ENCODE measurements at regions not wholly inside any gene's neighbourhood (a gene's known extent, or its start where the extent isn't known, plus 50 kb on each side); places are given as distances from the start of the nearest gene placed in this dataset.
"Not testable (repeated sequence)": the region's sequence is repeated elsewhere in the genome, so short reads cannot be mapped to it uniquely, and the experiment has no call there.

- H3K4me1 ChIP-seq (ENCODE audit: control insufficient read depth, extremely low read depth, insufficient read depth, low read length) = peaks cover 18% of the 10 kb centered on the region
- H3K27me3 ChIP-seq (ENCODE audit: control insufficient read depth in 2 of 2, insufficient read depth in 2 of 2, low read length in 2 of 2); BruUV-seq (replicated peaks); H3K79me2 ChIP-seq (ENCODE audit: control insufficient read depth, insufficient read depth, low read length); H3K9ac ChIP-seq (replicated peaks; ENCODE audit: extremely low read depth, insufficient read depth, low read length); DNase-seq (ENCODE audit: low read depth, low spot score); H3K4me2 ChIP-seq (ENCODE audit: insufficient read depth, low read length); FAIRE-seq; H3K4me3 ChIP-seq (replicated peaks in 1 of 3; ENCODE audit: insufficient read depth in 1 of 3, low read depth in 1 of 3, low read length in 3 of 3); H4K20me1 ChIP-seq (replicated peaks; ENCODE audit: control insufficient read depth, extremely low read depth, insufficient read depth, low read length); H3K36me3 ChIP-seq (ENCODE audit: control insufficient read depth in 2 of 2, extremely low read depth in 1 of 2, insufficient read depth in 2 of 2, low read length in 2 of 2); H2AFZ ChIP-seq (ENCODE audit: low read depth, low read length); H3K9me3 ChIP-seq (replicated peaks; ENCODE audit: control insufficient read depth, insufficient read depth, low read length); H3K9me1 ChIP-seq (replicated peaks; ENCODE audit: control insufficient read depth, extremely low read depth, insufficient read depth, low read length); dilution Hi-C loops (cut with MboI; ENCODE audit: extremely low pct_ligation_motif_present, low sequenced_read_pairs); intact Hi-C loops (cut with micrococcal nuclease); H3K27ac ChIP-seq (ENCODE audit: insufficient read depth, low read depth, low read length): not testable (repeated sequence)
- ChIA-PET POLR2A (interaction anchor here (1.0 kb wide), 1 partner anchor 16 kb away, joined by 5 read pairs; no protein-coding TSS in a partner anchor), CTCF (interaction anchor here (1.1 to 1.6 kb wide), 5 partner anchors 9 to 506 kb away, joined by 3 to 9 read pairs (median 5); no protein-coding TSS in a partner anchor)
Observed at GRCh38 chr18:61624631-61625030, 268.2 kb downstream of the RNF152 start.

DNA sequence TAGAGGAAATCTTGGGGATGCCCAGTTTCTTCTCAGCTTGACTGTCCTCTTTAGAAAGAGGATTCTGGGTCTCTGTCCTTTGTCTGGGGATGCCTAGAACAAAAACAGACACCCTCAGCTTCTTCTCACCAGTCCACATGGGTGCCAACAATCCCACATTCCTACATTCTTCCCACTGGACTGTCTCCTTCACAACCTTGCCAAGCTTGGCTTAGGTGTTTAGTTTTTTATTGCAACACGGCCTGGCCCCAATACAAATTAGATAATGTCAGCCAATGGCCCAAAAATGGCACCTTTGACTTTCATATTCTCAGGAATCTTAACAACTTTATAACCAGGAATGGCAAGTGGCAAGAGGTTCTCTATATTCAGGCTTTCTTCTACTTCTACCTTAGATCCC is 273.0 kb downstream of the RNF152 start:
- FAIRE-seq = no peak
- no peak for TF ChIP-seq EZH2 (IDR thresholded peaks at IDR 0.05; ENCODE audit: borderline replicate concordance, low read depth, low read length, severe bottlenecking)
- no peak for TF ChIP-seq POLR2A (IDR thresholded peaks at IDR 0.05; ENCODE audit: low read depth, low read length)
- no peak for TF ChIP-seq FOS (IDR thresholded peaks at IDR 0.05; ENCODE audit: borderline replicate concordance, insufficient read depth, low read length)
- no peak for TF ChIP-seq MAX (IDR thresholded peaks at IDR 0.05; ENCODE audit: insufficient read depth, insufficient read length)
- Histone ChIP-seq H3K9me3 (replicated peaks; ENCODE audit: control insufficient read depth, insufficient read depth, low read length) (no peaks in the 10 kb centered on the region), H2AFZ (ENCODE audit: low read depth, low read length) (no peak overlapping the region), H3K9me1 (replicated peaks; ENCODE audit: control insufficient read depth, extremely low read depth, insufficient read depth, low read length) (no peaks in the 10 kb centered on the region), H3K27me3 (ENCODE audit: control insufficient read depth in 2 of 2, insufficient read depth in 2 of 2, low read length in 2 of 2) (no peaks in the 10 kb centered on the region), H3K4me2 (ENCODE audit: insufficient read depth, low read length) (no peak overlapping the region), H3K4me1 (ENCODE audit: control insufficient read depth, extremely low read depth, insufficient read depth, low read length) (no peaks in the 10 kb centered on the region), H3K27ac (ENCODE audit: insufficient read depth, low read depth, low read length) (no peak overlapping the region), H4K20me1 (replicated peaks; ENCODE audit: control insufficient read depth, extremely low read depth, insufficient read depth, low read length) (no peaks in the 10 kb centered on the region), H3K79me2 (ENCODE audit: control insufficient read depth, insufficient read depth, low read length) (no peaks in the 10 kb centered on the region), H3K36me3 (ENCODE audit: control insufficient read depth in 2 of 2, extremely low read depth in 1 of 2, insufficient read depth in 2 of 2, low read length in 2 of 2) (no peaks in the 10 kb centered on the region), H3K9ac (replicated peaks; ENCODE audit: extremely low read depth, insufficient read depth, low read length) (no peak overlapping the region), H3K4me3 (replicated peaks in 1 of 3; ENCODE audit: insufficient read depth in 1 of 3, low read depth in 1 of 3, low read length in 3 of 3) (no peak overlapping the region)
- intact Hi-C loops (cut with micrococcal nuclease) (no loop called here), dilution Hi-C loops (cut with MboI; ENCODE audit: extremely low pct_ligation_motif_present, low sequenced_read_pairs) (no loop called here)
- no TSS peak for BruUV-seq (replicated peaks)
- CTCF ChIA-PET = no interaction called here
- POLR2A ChIA-PET = no interaction called here
- no peak for DNase-seq (ENCODE audit: low read depth, low spot score)

All from endothelial cell of umbilical vein (primary cell).